ENCODE measurements at regions not wholly inside any gene's neighbourhood (a gene's known extent, or its start where the extent isn't known, plus 50 kb on each side); places are given as distances from the start of the nearest gene placed in this dataset.

GRCh38 chr6:67683960-67684359, 951.1 kb upstream of the ADGRB3 start:
- H3K4me2 ChIP-seq = no peak overlapping the region
- H2AFZ ChIP-seq (ENCODE audit: low read depth) = no peak overlapping the region
- no peaks in the 10 kb centered on the region for H3K36me3 ChIP-seq (ENCODE audit: insufficient read depth)
- no peak for TF ChIP-seq CTCF (conservative IDR thresholded peaks at IDR 0.05; ENCODE audit: low read depth, low read length)
- no peaks in the 10 kb centered on the region for H4K20me1 ChIP-seq (ENCODE audit: insufficient read depth)
- H3K4me3 ChIP-seq (IDR thresholded peaks at IDR 0.05; ENCODE audit: insufficient read depth, low read depth, low read length) = no peak overlapping the region
- no peaks in the 10 kb centered on the region for H3K4me1 ChIP-seq (ENCODE audit: low read depth, poor library complexity, severe bottlenecking)
- no peaks in the 10 kb centered on the region for H3K27me3 ChIP-seq (ENCODE audit: insufficient read depth, low read depth)
- no peaks in the 10 kb centered on the region for H3K79me2 ChIP-seq (ENCODE audit: insufficient read depth, low read depth)
- no peak overlapping the region for H3K27ac ChIP-seq
- no peak overlapping the region for H3K9ac ChIP-seq

DNA sequence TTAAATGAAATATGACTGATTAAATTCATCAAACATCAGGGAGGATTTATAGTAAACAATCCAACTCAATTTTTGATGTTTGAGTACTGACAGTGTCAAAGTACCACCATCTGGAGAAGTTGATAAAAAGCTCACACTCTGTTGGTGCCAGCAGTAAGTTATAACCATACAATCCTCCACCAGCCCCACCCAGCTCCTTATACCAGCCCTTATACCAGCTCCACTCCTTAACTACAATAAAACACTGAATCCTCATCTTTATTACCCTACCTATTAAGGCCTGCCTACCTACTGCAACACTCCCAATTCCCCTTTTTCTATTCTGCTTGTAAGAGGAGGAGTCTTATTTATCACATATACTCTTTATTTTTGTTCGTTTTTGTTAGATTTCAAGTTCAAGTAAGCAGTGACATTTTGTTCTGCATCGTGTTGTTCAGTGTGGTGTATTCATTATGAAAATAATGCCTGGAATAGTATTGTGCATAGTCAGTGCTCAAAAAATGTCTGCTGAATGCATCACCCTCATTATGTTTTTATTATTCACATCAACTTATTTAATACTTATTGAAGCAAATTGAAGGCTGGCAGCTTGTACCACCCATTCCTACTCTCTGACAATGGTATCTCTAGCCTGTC, 954.7 kb upstream of the ADGRB3 start:
- Histone ChIP-seq H3K36me3 (ENCODE audit: insufficient read depth) (no peaks in the 10 kb centered on the region), H4K20me1 (ENCODE audit: insufficient read depth) (no peaks in the 10 kb centered on the region), H3K79me2 (ENCODE audit: insufficient read depth, low read depth) (no peaks in the 10 kb centered on the region), H3K4me2 (no peak overlapping the region), H3K27ac (no peak overlapping the region), H3K4me3 (IDR thresholded peaks at IDR 0.05; ENCODE audit: insufficient read depth, low read depth, low read length) (no peak overlapping the region), H2AFZ (ENCODE audit: low read depth) (no peak overlapping the region), H3K9ac (no peak overlapping the region), H3K27me3 (ENCODE audit: insufficient read depth, low read depth) (no peaks in the 10 kb centered on the region), H3K4me1 (ENCODE audit: low read depth, poor library complexity, severe bottlenecking) (no peaks in the 10 kb centered on the region)
- no peak for TF ChIP-seq CTCF (conservative IDR thresholded peaks at IDR 0.05; ENCODE audit: low read depth, low read length)

GRCh38 chr6:67679566-67680296, 955.4 kb upstream of the ADGRB3 start:
- H3K4me2 ChIP-seq = no peak overlapping the region
- H2AFZ ChIP-seq (ENCODE audit: low read depth) = no peak overlapping the region

GRCh38 chr6:67676892-67677291, 958.2 kb upstream of the ADGRB3 start:
- no peak overlapping the region for H3K4me2 ChIP-seq
- H3K27me3 ChIP-seq (ENCODE audit: insufficient read depth, low read depth) = no peaks in the 10 kb centered on the region
- H3K4me3 ChIP-seq (IDR thresholded peaks at IDR 0.05; ENCODE audit: insufficient read depth, low read depth, low read length) = no peak overlapping the region
- no peak overlapping the region for H3K27ac ChIP-seq
- no peak overlapping the region for H3K9ac ChIP-seq
- H3K36me3 ChIP-seq (ENCODE audit: insufficient read depth) = no peaks in the 10 kb centered on the region
- no peaks in the 10 kb centered on the region for H3K79me2 ChIP-seq (ENCODE audit: insufficient read depth, low read depth)
- H3K4me1 ChIP-seq (ENCODE audit: low read depth, poor library complexity, severe bottlenecking) = no peaks in the 10 kb centered on the region
- H2AFZ ChIP-seq (ENCODE audit: low read depth) = no peak overlapping the region
- no peaks in the 10 kb centered on the region for H4K20me1 ChIP-seq (ENCODE audit: insufficient read depth)
- no peak for TF ChIP-seq CTCF (conservative IDR thresholded peaks at IDR 0.05; ENCODE audit: low read depth, low read length)

More at GRCh38 chr6:67679566-67680296, 955.4 kb upstream of the ADGRB3 start:
- H3K27me3 ChIP-seq (ENCODE audit: insufficient read depth, low read depth) = no peaks in the 10 kb centered on the region
- H3K27ac ChIP-seq = no peak overlapping the region
- H3K4me1 ChIP-seq (ENCODE audit: low read depth, poor library complexity, severe bottlenecking) = no peaks in the 10 kb centered on the region
- H3K9ac ChIP-seq = no peak overlapping the region
- H4K20me1 ChIP-seq (ENCODE audit: insufficient read depth) = no peaks in the 10 kb centered on the region
- no peak for TF ChIP-seq CTCF (conservative IDR thresholded peaks at IDR 0.05; ENCODE audit: low read depth, low read length)
- H3K4me3 ChIP-seq (IDR thresholded peaks at IDR 0.05; ENCODE audit: insufficient read depth, low read depth, low read length) = no peak overlapping the region
- no peaks in the 10 kb centered on the region for H3K79me2 ChIP-seq (ENCODE audit: insufficient read depth, low read depth)
- H3K36me3 ChIP-seq (ENCODE audit: insufficient read depth) = no peaks in the 10 kb centered on the region
